SK-N-SH (cell line): ENCODE measurements at regions not wholly inside any gene's neighbourhood (a gene's known extent, or its start where the extent isn't known, plus 50 kb on each side); places are given as distances from the start of the nearest gene placed in this dataset.
A peak's percentile ranks its signal among the peaks of the same experiment; 100 is the strongest.
"Not testable (repeated sequence)": the region's sequence is repeated elsewhere in the genome, so short reads cannot be mapped to it uniquely, and the experiment has no call there.

Source experiments
- CTCF ChIA-PET: fragments of 300-600, 350-600 bp; formaldehyde crosslinking; extraction: SDS; loops from one replicate; lab custom pipeline; 2021; lab: Yijun Ruan, JAX
- POLR2A ChIA-PET: fragments of 350-600 bp; sonication (Branson Sonifier 250); formaldehyde crosslinking; extraction: SDS; loops from one replicate; lab custom pipeline; 2020; ENCODE audit warnings: antibody characterized with exemption, inconsistent platforms; lab: Yijun Ruan, JAX
- DNase-seq: peaks from one replicate; pipeline ENCODE4 v3.0.0; 2012
- H2AFZ ChIP-seq: fragments of 200-600 bp; sonication (generic); 2 replicates; pipeline ENCODE4 v1.8.1; 2016; ENCODE audit warnings: antibody characterized with exemption, mild to moderate bottlenecking, low read depth
- H3F3A ChIP-seq: fragments of 200-600 bp; sonication (generic); replicated peaks from 2 replicates; pipeline ENCODE3; 2016; ENCODE audit warnings: antibody characterized with exemption, mild to moderate bottlenecking; ENCODE audit not compliant: insufficient read depth
- H3K27ac ChIP-seq, 2 experiments: fragments of 200-500 bp in 1 of 2; fragments of 200-600 bp in 1 of 2; sonication (Bioruptor generic) in 1 of 2; sonication (generic), shearing (Covaris generic) in 1 of 2; 2 replicates each; pipeline versions ENCODE4 v1.5.1 to v1.6.1; 2014 to 2016; ENCODE audit warnings: low read depth in 2 of 2, inconsistent platforms in 1 of 2, low read length in 1 of 2, mild to moderate bottlenecking in 1 of 2, mixed read lengths in 1 of 2
- H3K27me3 ChIP-seq: fragments of 200-600 bp; sonication (generic), shearing (Covaris generic); 2 replicates; pipeline ENCODE4 v1.6.1; 2016; ENCODE audit warnings: mixed run types; ENCODE audit not compliant: insufficient read depth
- H3K36me3 ChIP-seq, 2 experiments: fragments of 200-500 bp in 1 of 2; fragments of 200-600 bp in 1 of 2; sonication (Bioruptor generic) in 1 of 2; sonication (generic) in 1 of 2; replicated peaks in 1 of 2; 2 replicates each; pipeline versions ENCODE3 to v1.5.1; 2014 to 2016; ENCODE audit warnings: low read length in 1 of 2, mild to moderate bottlenecking in 1 of 2; ENCODE audit not compliant: insufficient read depth in 2 of 2, control insufficient read depth in 1 of 2
- H3K4me1 ChIP-seq, 2 experiments: fragments of 200-500 bp in 1 of 2; fragments of 200-600 bp in 1 of 2; sonication (Bioruptor generic) in 1 of 2; sonication (generic), shearing (Covaris generic) in 1 of 2; 2 replicates each; pipeline versions ENCODE4 v1.5.1 to v1.6.1; 2014 to 2016; ENCODE audit warnings: low read depth in 1 of 2, low read length in 1 of 2, mixed run types in 1 of 2; ENCODE audit not compliant: insufficient read depth in 2 of 2, control insufficient read depth in 1 of 2
- H3K4me2 ChIP-seq: fragments of 200-600 bp; sonication (generic), shearing (Covaris generic); 2 replicates; pipeline ENCODE4 v1.6.1; 2017; ENCODE audit warnings: mixed run types
- H3K4me3 ChIP-seq, 2 experiments: fragments of 200-500 bp in 1 of 2; fragments of 200-600 bp in 1 of 2; sonication (Bioruptor generic) in 1 of 2; sonication (generic), shearing (Covaris generic) in 1 of 2; 2 replicates each; pipeline versions ENCODE4 v1.5.1 to v1.8.1; 2014 to 2016; ENCODE audit warnings: low read depth in 2 of 2, inconsistent platforms in 1 of 2, low read length in 1 of 2, mild to moderate bottlenecking in 1 of 2, mixed read lengths in 1 of 2, moderate library complexity in 1 of 2
- H3K79me2 ChIP-seq: fragments of 200-600 bp; sonication (generic); 2 replicates; pipeline ENCODE4 v1.8.1; 2017; ENCODE audit warnings: mild to moderate bottlenecking; ENCODE audit not compliant: insufficient read depth
- H3K9ac ChIP-seq: fragments of 200-600 bp; sonication (generic); 2 replicates; pipeline ENCODE4 v1.6.1; 2017; ENCODE audit warnings: mixed run types
- H3K9me2 ChIP-seq: fragments of 200-600 bp; sonication (generic); 2 replicates; pipeline ENCODE4 v1.6.1; 2017; ENCODE audit warnings: mixed run types
- H3K9me3 ChIP-seq: fragments of 200-600 bp; sonication (generic); 2 replicates; pipeline ENCODE4 v1.6.1; 2017; ENCODE audit warnings: mixed run types, mild to moderate bottlenecking, moderate library complexity
- H4K20me1 ChIP-seq: fragments of 200-600 bp; sonication (generic); 2 replicates; pipeline ENCODE4 v1.6.1; 2017; ENCODE audit warnings: mild to moderate bottlenecking, mixed run types; ENCODE audit not compliant: insufficient read depth
- EZH2phosphoT487 ChIP-seq: fragments of 200-600 bp; sonication (generic); IDR thresholded peaks from 2 replicates; pipeline ENCODE4 v1.6.1; 2017; ENCODE audit warnings: low read depth, mixed run types, mild to moderate bottlenecking, antibody characterized with exemption, moderate library complexity, borderline replicate concordance
- FOSL2 ChIP-seq: IDR thresholded peaks from 2 replicates; pipeline ENCODE4 v1.4.0; 2012; ENCODE audit warnings: low read depth, mild to moderate bottlenecking, moderate library complexity, borderline replicate concordance
- GABPA ChIP-seq: IDR thresholded peaks from 2 replicates; pipeline ENCODE4 v1.4.0; 2012; ENCODE audit warnings: low read depth, mild to moderate bottlenecking
- MXI1 ChIP-seq: IDR thresholded peaks from 2 replicates; pipeline ENCODE4 v1.6.1; 2012; ENCODE audit warnings: mild to moderate bottlenecking, low read depth, low read length, improper control_type of control experiment
- NFIC ChIP-seq: IDR thresholded peaks from 2 replicates; pipeline ENCODE4 v1.4.0; 2012; ENCODE audit warnings: borderline replicate concordance
- NRF1 ChIP-seq: IDR thresholded peaks from 2 replicates; pipeline ENCODE4 v1.6.1; 2012; ENCODE audit warnings: low read depth, mild to moderate bottlenecking, low read length
- RAD21 ChIP-seq: IDR thresholded peaks from 2 replicates; pipeline ENCODE4 v1.6.1; 2012; ENCODE audit warnings: mild to moderate bottlenecking, low read length
- RCOR1 ChIP-seq: fragments of 150-350 bp; IDR thresholded peaks from 2 replicates; pipeline ENCODE4 v1.6.1; 2017; ENCODE audit warnings: antibody characterized with exemption, low read length
- RXRA ChIP-seq: IDR thresholded peaks from 2 replicates; pipeline ENCODE4 v1.4.0; 2012; ENCODE audit warnings: low read depth, mild to moderate bottlenecking, borderline replicate concordance
- SMC3 ChIP-seq: IDR thresholded peaks from 2 replicates; pipeline ENCODE4 v1.6.1; 2012; ENCODE audit warnings: low read depth, low read length, improper control_type of control experiment
- TAF1 ChIP-seq: IDR thresholded peaks from 2 replicates; pipeline ENCODE4 v1.6.1; 2012; ENCODE audit warnings: low read depth, mild to moderate bottlenecking, low read length, moderate library complexity, borderline replicate concordance
- USF2 ChIP-seq: fragments of 150-350 bp; IDR thresholded peaks from 2 replicates; pipeline ENCODE4 v1.6.1; 2017; ENCODE audit warnings: antibody characterized with exemption, low read length, low read depth, borderline replicate concordance
- ZBTB33 ChIP-seq: IDR thresholded peaks from 2 replicates; pipeline ENCODE4 v1.4.0; 2012; ENCODE audit warnings: low read depth, borderline replicate concordance
- WGBS: methylation state at CpG from one replicate; pipeline ENCODE4 v1.1.6; 2017; ENCODE audit warnings: low lambda C conversion rate; 5-methylcytosine and 5-hydroxymethylcytosine counted together
- TF ChIP-seq, protein P1 (sequence below): IDR thresholded peaks from 2 replicates; pipeline ENCODE4 v1.6.1; 2012; ENCODE audit warnings: mild to moderate bottlenecking, low read depth, low read length, moderate library complexity

DNA sequence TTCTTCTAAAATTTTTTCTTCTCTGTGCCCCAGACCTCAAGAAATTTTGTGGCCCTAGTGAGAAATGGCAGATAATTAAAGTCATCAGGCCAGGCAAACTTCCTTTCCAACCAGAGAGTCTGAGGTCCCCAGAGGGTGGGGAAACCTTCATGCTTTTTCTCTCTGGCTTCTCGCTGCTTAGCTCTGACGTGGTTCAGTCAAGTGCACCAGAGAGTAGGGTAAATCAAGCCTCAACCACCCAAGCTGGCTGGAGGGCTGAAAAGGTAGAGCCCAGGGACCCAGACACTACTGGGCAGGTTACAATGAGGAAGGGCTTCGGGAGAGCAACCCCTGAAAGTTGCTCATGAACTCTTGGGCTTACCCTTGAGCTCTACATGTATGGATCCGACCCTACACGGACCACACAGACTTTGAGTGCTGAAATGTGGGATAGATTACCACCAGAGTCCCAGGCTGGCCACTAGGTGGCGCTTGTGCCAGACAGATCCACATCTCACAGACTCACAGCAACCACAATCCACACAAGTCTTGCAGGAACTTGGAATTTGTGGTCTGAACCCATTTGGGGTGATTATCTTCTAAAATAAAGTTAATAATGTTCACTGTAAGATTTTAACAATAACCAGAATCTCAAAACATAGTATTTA lies 323.5 kb downstream of the KLF13 start:
- H3K9me2 ChIP-seq, H3K4me1 ChIP-seq, DNase-seq, H2AFZ ChIP-seq, H3K4me3 ChIP-seq, H3K27ac ChIP-seq, H3K36me3 ChIP-seq, H3K4me2 ChIP-seq, POLR2A ChIA-PET, H3K9ac ChIP-seq, H3F3A ChIP-seq, H3K9me3 ChIP-seq, H3K27me3 ChIP-seq, CTCF ChIA-PET, H4K20me1 ChIP-seq, H3K79me2 ChIP-seq: not testable (repeated sequence)
- TF ChIP-seq RAD21, result 0 out of 2 replicates have a peak, but pooled peaks have one; percentile 7
- WGBS, result no CpG with 5 or more reads among the region's 6 CpGs

- H3K4me2 ChIP-seq, DNase-seq, H3K9ac ChIP-seq, H3K27ac ChIP-seq, H3K79me2 ChIP-seq, POLR2A ChIA-PET, CTCF ChIA-PET, H3F3A ChIP-seq, H3K9me3 ChIP-seq, H3K27me3 ChIP-seq, H2AFZ ChIP-seq, H3K4me1 ChIP-seq, H4K20me1 ChIP-seq, H3K36me3 ChIP-seq, H3K4me3 ChIP-seq, H3K9me2 ChIP-seq: not testable (repeated sequence)
- WGBS, result 64% methylated on average over 7 of the region's 8 CpGs
These were observed 330.3 kb downstream of the KLF13 start for GRCh38 chr15:31656915-31657314.

DNA sequence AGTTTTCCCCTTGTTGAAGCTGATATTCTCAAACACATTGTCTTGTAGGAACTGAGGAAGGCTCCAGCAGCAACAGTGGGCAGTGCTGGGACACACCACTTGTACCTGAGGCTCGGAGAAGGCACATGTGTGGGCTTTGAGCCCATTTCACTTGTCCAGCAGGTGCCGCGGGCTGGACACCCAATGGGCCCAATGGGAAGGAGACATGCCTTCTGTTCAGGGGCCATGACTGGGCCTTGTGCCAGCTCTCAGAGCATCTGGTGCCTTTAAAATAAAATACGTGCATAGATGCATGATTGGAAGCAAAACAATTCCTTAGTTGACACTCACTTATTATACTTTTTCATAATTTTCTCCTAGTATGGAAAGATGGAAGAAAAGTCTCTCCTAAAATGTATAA lies 334.2 kb downstream of the KLF13 start:
- H3F3A ChIP-seq, result no peaks in the 10 kb centered on the region
- H3K4me2 ChIP-seq, result no peak overlapping the region
- H3K9me2 ChIP-seq, result no peaks in the 10 kb centered on the region
- H3K27me3 ChIP-seq, result no peaks in the 10 kb centered on the region
- no peak overlapping the region for H3K27ac ChIP-seq
- DNase-seq, result no peak
- 62% methylated on average over 4 of the region's 4 CpGs for WGBS
- no peak overlapping the region for H2AFZ ChIP-seq
- no peaks in the 10 kb centered on the region for H3K9me3 ChIP-seq
- ChIA-PET CTCF (interaction anchor here (1.2 kb wide), 1 partner anchor 207 kb away, joined by 3 read pairs; no protein-coding TSS in a partner anchor), POLR2A (no interaction called here)
- no peak overlapping the region for H3K4me3 ChIP-seq
- H3K36me3 ChIP-seq, result no peaks in the 10 kb centered on the region
- no peaks in the 10 kb centered on the region for H3K4me1 ChIP-seq
- H3K79me2 ChIP-seq, result no peaks in the 10 kb centered on the region
- H3K9ac ChIP-seq, result no peak overlapping the region
- H4K20me1 ChIP-seq, result no peaks in the 10 kb centered on the region
- TF ChIP-seq, protein P1, sequence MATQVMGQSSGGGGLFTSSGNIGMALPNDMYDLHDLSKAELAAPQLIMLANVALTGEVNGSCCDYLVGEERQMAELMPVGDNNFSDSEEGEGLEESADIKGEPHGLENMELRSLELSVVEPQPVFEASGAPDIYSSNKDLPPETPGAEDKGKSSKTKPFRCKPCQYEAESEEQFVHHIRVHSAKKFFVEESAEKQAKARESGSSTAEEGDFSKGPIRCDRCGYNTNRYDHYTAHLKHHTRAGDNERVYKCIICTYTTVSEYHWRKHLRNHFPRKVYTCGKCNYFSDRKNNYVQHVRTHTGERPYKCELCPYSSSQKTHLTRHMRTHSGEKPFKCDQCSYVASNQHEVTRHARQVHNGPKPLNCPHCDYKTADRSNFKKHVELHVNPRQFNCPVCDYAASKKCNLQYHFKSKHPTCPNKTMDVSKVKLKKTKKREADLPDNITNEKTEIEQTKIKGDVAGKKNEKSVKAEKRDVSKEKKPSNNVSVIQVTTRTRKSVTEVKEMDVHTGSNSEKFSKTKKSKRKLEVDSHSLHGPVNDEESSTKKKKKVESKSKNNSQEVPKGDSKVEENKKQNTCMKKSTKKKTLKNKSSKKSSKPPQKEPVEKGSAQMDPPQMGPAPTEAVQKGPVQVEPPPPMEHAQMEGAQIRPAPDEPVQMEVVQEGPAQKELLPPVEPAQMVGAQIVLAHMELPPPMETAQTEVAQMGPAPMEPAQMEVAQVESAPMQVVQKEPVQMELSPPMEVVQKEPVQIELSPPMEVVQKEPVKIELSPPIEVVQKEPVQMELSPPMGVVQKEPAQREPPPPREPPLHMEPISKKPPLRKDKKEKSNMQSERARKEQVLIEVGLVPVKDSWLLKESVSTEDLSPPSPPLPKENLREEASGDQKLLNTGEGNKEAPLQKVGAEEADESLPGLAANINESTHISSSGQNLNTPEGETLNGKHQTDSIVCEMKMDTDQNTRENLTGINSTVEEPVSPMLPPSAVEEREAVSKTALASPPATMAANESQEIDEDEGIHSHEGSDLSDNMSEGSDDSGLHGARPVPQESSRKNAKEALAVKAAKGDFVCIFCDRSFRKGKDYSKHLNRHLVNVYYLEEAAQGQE, result no peak
- TF ChIP-seq GABPA, result no peak
- TF ChIP-seq RAD21, result no peak
- no peak for TF ChIP-seq NRF1
- TF ChIP-seq USF2, result no peak
- TF ChIP-seq EZH2phosphoT487, result no peak
- no peak for TF ChIP-seq FOSL2
- TF ChIP-seq ZBTB33, result no peak
- TF ChIP-seq TAF1, result no peak
- TF ChIP-seq NFIC, result no peak
- no peak for TF ChIP-seq RCOR1
- TF ChIP-seq RXRA, result no peak
- no peak for TF ChIP-seq SMC3
- TF ChIP-seq MXI1, result no peak
